Endothelial cell (in vitro differentiated cells): ENCODE measurements at regions not wholly inside any gene's neighbourhood (a gene's known extent, or its start where the extent isn't known, plus 50 kb on each side); places are given as distances from the start of the nearest gene placed in this dataset.
"Not testable (repeated sequence)": the region's sequence is repeated elsewhere in the genome, so short reads cannot be mapped to it uniquely, and the experiment has no call there.

Experiments used
- DNase-seq: peaks from one replicate; pipeline ENCODE4 v3.0.0; 2021; ENCODE audit warnings: low spot score
- H3K27ac Mint-ChIP-seq: one replicate; pipeline ENCODE4 v1.8.0; 2021; ENCODE audit warnings: mixed read lengths, inconsistent platforms; ENCODE audit not compliant: unreplicated experiment
- H3K27me3 Mint-ChIP-seq: one replicate; pipeline ENCODE4 v1.8.0; 2021; ENCODE audit warnings: mild to moderate bottlenecking, moderate library complexity, mixed read lengths, inconsistent platforms; ENCODE audit not compliant: unreplicated experiment
- H3K36me3 Mint-ChIP-seq: one replicate; pipeline ENCODE4 v1.8.0; 2021; ENCODE audit warnings: mild to moderate bottlenecking, low read depth, mixed read lengths, inconsistent platforms; ENCODE audit not compliant: unreplicated experiment
- H3K4me1 Mint-ChIP-seq: one replicate; pipeline ENCODE4 v1.8.0; 2021; ENCODE audit warnings: mild to moderate bottlenecking, mixed read lengths, inconsistent platforms; ENCODE audit not compliant: unreplicated experiment
- H3K4me3 Mint-ChIP-seq: one replicate; pipeline ENCODE4 v1.8.0; 2021; ENCODE audit warnings: mild to moderate bottlenecking, mixed read lengths, inconsistent platforms; ENCODE audit not compliant: unreplicated experiment
- H3K9me3 Mint-ChIP-seq: one replicate; pipeline ENCODE4 v1.8.0; 2021; ENCODE audit warnings: mixed read lengths, inconsistent platforms; ENCODE audit not compliant: unreplicated experiment
- TF ChIP-seq, protein P1 (sequence below): fragments of 200-600 bp; sonication (generic); IDR thresholded peaks from one replicate; pipeline ENCODE4 v1.5.0; 2021; ENCODE audit warnings: antibody characterized with exemption; ENCODE audit not compliant: unreplicated experiment

- Mint-ChIP-seq H3K4me3 (no peak overlapping the region), H3K36me3 (no peaks in the 10 kb centered on the region), H3K27ac (no peak overlapping the region), H3K9me3 (no peaks in the 10 kb centered on the region), H3K4me1 (no peaks in the 10 kb centered on the region), H3K27me3 (no peaks in the 10 kb centered on the region)
- no peak for DNase-seq
- TF ChIP-seq, protein P1, sequence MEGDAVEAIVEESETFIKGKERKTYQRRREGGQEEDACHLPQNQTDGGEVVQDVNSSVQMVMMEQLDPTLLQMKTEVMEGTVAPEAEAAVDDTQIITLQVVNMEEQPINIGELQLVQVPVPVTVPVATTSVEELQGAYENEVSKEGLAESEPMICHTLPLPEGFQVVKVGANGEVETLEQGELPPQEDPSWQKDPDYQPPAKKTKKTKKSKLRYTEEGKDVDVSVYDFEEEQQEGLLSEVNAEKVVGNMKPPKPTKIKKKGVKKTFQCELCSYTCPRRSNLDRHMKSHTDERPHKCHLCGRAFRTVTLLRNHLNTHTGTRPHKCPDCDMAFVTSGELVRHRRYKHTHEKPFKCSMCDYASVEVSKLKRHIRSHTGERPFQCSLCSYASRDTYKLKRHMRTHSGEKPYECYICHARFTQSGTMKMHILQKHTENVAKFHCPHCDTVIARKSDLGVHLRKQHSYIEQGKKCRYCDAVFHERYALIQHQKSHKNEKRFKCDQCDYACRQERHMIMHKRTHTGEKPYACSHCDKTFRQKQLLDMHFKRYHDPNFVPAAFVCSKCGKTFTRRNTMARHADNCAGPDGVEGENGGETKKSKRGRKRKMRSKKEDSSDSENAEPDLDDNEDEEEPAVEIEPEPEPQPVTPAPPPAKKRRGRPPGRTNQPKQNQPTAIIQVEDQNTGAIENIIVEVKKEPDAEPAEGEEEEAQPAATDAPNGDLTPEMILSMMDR: no peak
Measured at GRCh38 chr5:44675296-44675695, 133.5 kb upstream of the MRPS30 start.

GRCh38 chr5:44674461-44674860 lies 134.3 kb upstream of the MRPS30 start:
- Mint-ChIP-seq H3K9me3 (no peaks in the 10 kb centered on the region), H3K4me1 (no peaks in the 10 kb centered on the region), H3K27me3 (no peaks in the 10 kb centered on the region), H3K4me3 (no peak overlapping the region), H3K36me3 (no peaks in the 10 kb centered on the region), H3K27ac (no peak overlapping the region)
- TF ChIP-seq, protein P1: no peak
- DNase-seq: no peak

- H3K27me3 Mint-ChIP-seq, DNase-seq, H3K36me3 Mint-ChIP-seq, H3K27ac Mint-ChIP-seq, H3K4me1 Mint-ChIP-seq, H3K4me3 Mint-ChIP-seq, H3K9me3 Mint-ChIP-seq: not testable (repeated sequence)
Measured at GRCh38 chr5:44668471-44668870, 140.3 kb upstream of the MRPS30 start.

GRCh38 chr5:44665101-44665701 lies 143.5 kb upstream of the MRPS30 start:
- Mint-ChIP-seq H3K36me3 (no peaks in the 10 kb centered on the region), H3K4me3 (no peak overlapping the region), H3K27me3 (no peaks in the 10 kb centered on the region), H3K9me3 (no peaks in the 10 kb centered on the region), H3K27ac (no peak overlapping the region), H3K4me1 (no peaks in the 10 kb centered on the region)
- TF ChIP-seq, protein P1: no peak
- no peak for DNase-seq

DNA sequence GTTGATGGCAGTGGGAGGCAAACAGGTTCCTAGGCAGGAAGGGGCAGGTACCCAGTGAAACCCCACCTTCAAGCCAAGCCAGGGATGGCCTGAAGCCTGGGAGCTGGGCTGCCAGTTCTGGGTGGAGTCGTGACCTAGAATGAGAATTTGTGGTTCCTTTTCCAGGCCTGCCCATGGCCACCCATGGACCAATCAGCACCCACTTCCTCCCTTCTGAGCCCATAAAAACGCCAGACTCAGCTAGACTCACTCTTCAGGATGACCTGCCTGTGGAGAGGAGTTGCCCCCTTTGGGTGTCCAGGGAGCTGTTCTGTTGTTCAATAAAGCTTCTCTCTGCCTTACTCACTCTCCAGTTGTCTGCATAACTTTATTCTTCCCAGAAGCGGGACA lies 144.0 kb upstream of the MRPS30 start:
- DNase-seq: no peak
- Mint-ChIP-seq H3K27ac (no peak overlapping the region), H3K4me3 (no peak overlapping the region), H3K36me3 (no peaks in the 10 kb centered on the region), H3K4me1 (no peaks in the 10 kb centered on the region), H3K9me3 (no peaks in the 10 kb centered on the region), H3K27me3 (no peaks in the 10 kb centered on the region)
- TF ChIP-seq, protein P1: no peak
